C4-2B (cell line): ENCODE measurements at regions not wholly inside any gene's neighbourhood (a gene's known extent, or its start where the extent isn't known, plus 50 kb on each side); places are given as distances from the start of the nearest gene placed in this dataset.

Experiments
- CTCF ChIP-seq: fragments of 450-650 bp; conservative IDR thresholded peaks from 2 replicates; pipeline ENCODE4 v1.5.1; 2017; ENCODE audit warnings: mild to moderate bottlenecking
- ZFX ChIP-seq: fragments of 450-650 bp; IDR thresholded peaks from 2 replicates; pipeline ENCODE4 v1.6.1; 2017

GRCh38 chr12:105921872-105922669 is 216.7 kb downstream of the NUAK1 start:
- TF ChIP-seq CTCF (no peak), ZFX (no peak)
